ENCODE measurements at regions not wholly inside any gene's neighbourhood (a gene's known extent, or its start where the extent isn't known, plus 50 kb on each side); places are given as distances from the start of the nearest gene placed in this dataset.

GRCh38 chr12:43261701-43262100, 290.3 kb downstream of the ADAMTS20 start (continued):
- TF ChIP-seq CTCF (IDR thresholded peaks at IDR 0.05 in 2 of 3, conservative IDR thresholded peaks at IDR 0.05 in 1 of 3; ENCODE audit: control insufficient read depth in 2 of 3, extremely low read depth in 1 of 3, insufficient read depth in 1 of 3, low read depth in 3 of 3, low read length in 3 of 3), result no peak
- no peak for TF ChIP-seq RELA (IDR thresholded peaks at IDR 0.05; ENCODE audit: borderline replicate concordance, partially characterized antibody)
- no peak for TF ChIP-seq ZNF592 (IDR thresholded peaks at IDR 0.05)
- TF ChIP-seq TBL1XR1 (IDR thresholded peaks at IDR 0.05; ENCODE audit: low read depth, low read length), result no peak
- TF ChIP-seq ETV6 (conservative IDR thresholded peaks at IDR 0.05 in 1 of 2, IDR thresholded peaks at IDR 0.05 in 1 of 2; ENCODE audit: borderline replicate concordance in 1 of 2, low read depth in 1 of 2), result no peak

GRCh38 chr12:43255522-43256111, 296.4 kb downstream of the ADAMTS20 start:
- no peaks in the 10 kb centered on the region for H4K20me1 ChIP-seq (ENCODE audit: control insufficient read depth, insufficient read depth)
- H3K79me2 ChIP-seq (ENCODE audit: control insufficient read depth, insufficient read depth, low read length), result no peaks in the 10 kb centered on the region
- no peak for FAIRE-seq
- H3K9ac ChIP-seq (ENCODE audit: control insufficient read depth, insufficient read depth, low read length), result no peak overlapping the region
- CTCF ChIA-PET, result interaction anchor here (1.0 to 1.2 kb wide), 2 partner anchors 14 to 26 kb away, joined by 4 to 5 read pairs; no protein-coding TSS in a partner anchor
- no TSS peak for BruUV-seq (replicated peaks)
- no peak overlapping the region for H2AFZ ChIP-seq (ENCODE audit: control insufficient read depth, low read depth, low read length)
- no peaks in the 10 kb centered on the region for H3K27me3 ChIP-seq (replicated peaks in 1 of 2; ENCODE audit: control insufficient read depth in 2 of 2, insufficient read depth in 2 of 2, low read length in 1 of 2)
- intact Hi-C loops (cut with micrococcal nuclease; ENCODE audit: unreplicated experiment), result no loop called here
- SMC1A ChIA-PET (ENCODE audit: uncharacterized antibody, unreplicated experiment), result interaction anchor here (0.6 to 1.4 kb wide), 4 partner anchors 10 to 391 kb away, joined by 3 to 4 read pairs (median 4); no protein-coding TSS in a partner anchor
- no peaks in the 10 kb centered on the region for H3K4me1 ChIP-seq (ENCODE audit: control insufficient read depth, insufficient read depth, low read length)
- DNase-seq (ENCODE audit: low read depth, low spot score), result no peak
- in situ Hi-C loops (cut with MboI), result no loop called here
- H3K36me3 ChIP-seq (ENCODE audit: control insufficient read depth in 2 of 2, insufficient read depth in 2 of 2, low read length in 1 of 2), result no peaks in the 10 kb centered on the region
- no peak overlapping the region for H3K4me2 ChIP-seq (ENCODE audit: control insufficient read depth, insufficient read depth)
- RAD21 ChIA-PET (ENCODE audit: unreplicated experiment), result no interaction called here
- no peak for ATAC-seq
- no peak overlapping the region for H3K27ac ChIP-seq (ENCODE audit: control insufficient read depth, insufficient read depth)
- no peak overlapping the region for H3K4me3 ChIP-seq
- POLR2A ChIA-PET, result no interaction called here
- H3K9me3 ChIP-seq (replicated peaks; ENCODE audit: control insufficient read depth, insufficient read depth, low read length), result no peaks in the 10 kb centered on the region
- TF ChIP-seq RCOR1 (conservative IDR thresholded peaks at IDR 0.05; ENCODE audit: low read depth, low read length) (no peak), NR2C2 (IDR thresholded peaks at IDR 0.05; ENCODE audit: borderline replicate concordance, control insufficient read depth, insufficient read length, low read depth) (no peak), TAF1 (IDR thresholded peaks at IDR 0.05; ENCODE audit: borderline replicate concordance, low read depth, low read length) (no peak), FOXK2 (IDR thresholded peaks at IDR 0.05) (no peak), ZBTB11 (CRISPR knock-in tag; IDR thresholded peaks at IDR 0.05) (no peak), SMC3 (IDR thresholded peaks at IDR 0.05; ENCODE audit: borderline replicate concordance, low read length) (no peak), ATF3 (IDR thresholded peaks at IDR 0.05; ENCODE audit: borderline replicate concordance, extremely low read depth, low read depth, low read length) (no peak)

Data from GM12878 (cell line).